AG04450 (cell line): ENCODE measurements at regions not wholly inside any gene's neighbourhood (a gene's known extent, or its start where the extent isn't known, plus 50 kb on each side); places are given as distances from the start of the nearest gene placed in this dataset.

Experiments used
- CTCF ChIA-PET: fragments of 300-600, 350-600 bp; formaldehyde crosslinking; extraction: SDS; loops from one replicate; lab custom pipeline; 2022; ENCODE audit warnings: antibody characterized with exemption, inconsistent platforms; lab: Charles Lee
- POLR2A ChIA-PET: fragments of 350-600 bp; formaldehyde crosslinking; extraction: SDS; loops from one replicate; lab custom pipeline; 2021; ENCODE audit warnings: antibody characterized with exemption, inconsistent platforms; lab: Yijun Ruan, JAX
- DNase-seq: peaks from one replicate; pipeline ENCODE4 v3.0.0-alpha.2; 2011; ENCODE audit warnings: low read depth, low spot score
- H3K27ac ChIP-seq: one replicate; pipeline ENCODE4 v1.5.1; 2012; ENCODE audit warnings: low read depth, low read length, control low read depth
- H3K27me3 ChIP-seq: one replicate; pipeline ENCODE4 v1.6.0; 2012; ENCODE audit warnings: low read length; ENCODE audit not compliant: control insufficient read depth, insufficient read depth
- H3K4me3 ChIP-seq: 2 replicates; pipeline ENCODE4 v1.5.1; 2011; ENCODE audit warnings: mild to moderate bottlenecking, low read depth, low read length, control low read depth
- H3K9me3 ChIP-seq: 2 replicates; pipeline ENCODE4 v1.5.1; 2012; ENCODE audit warnings: low read length; ENCODE audit not compliant: control insufficient read depth, insufficient read depth
- TF ChIP-seq, protein P1 (sequence below): IDR thresholded peaks from 2 replicates; pipeline ENCODE4 v1.5.1; 2011; ENCODE audit warnings: low read depth, low read length, control low read depth, inconsistent platforms

DNA sequence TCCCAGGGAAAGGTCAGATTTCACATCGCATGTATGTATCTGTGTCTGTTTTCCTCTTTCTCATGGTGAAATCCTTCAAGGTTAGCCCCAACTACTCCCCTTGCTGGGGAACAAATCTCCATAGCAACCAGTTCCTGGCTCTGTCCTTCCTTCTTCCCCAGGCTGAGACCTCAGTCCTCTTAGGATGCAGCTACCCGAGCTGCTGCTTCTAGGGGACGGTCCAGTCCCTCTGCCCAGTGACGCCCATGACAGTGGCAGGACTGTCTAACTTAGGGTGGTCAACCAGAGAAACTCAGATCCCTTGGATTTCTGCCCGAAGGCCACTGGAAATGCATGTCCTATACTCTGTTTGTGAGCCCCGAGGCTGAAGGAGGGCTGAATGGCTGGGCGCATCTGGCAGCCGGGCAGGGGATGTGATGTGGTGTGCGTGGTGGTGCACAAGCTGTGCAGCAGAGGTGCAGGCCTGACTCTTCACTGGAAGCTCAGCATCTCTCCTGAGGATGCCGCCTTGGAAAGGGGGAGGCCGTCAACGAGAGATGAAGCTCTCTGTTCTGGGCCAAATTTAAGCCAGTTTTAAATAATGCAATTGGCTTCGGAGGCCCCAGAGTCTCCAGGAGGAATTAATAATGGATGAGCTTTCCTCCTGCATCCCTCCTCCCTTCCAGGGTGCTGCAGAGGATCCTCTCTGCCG, 118.7 kb upstream of the B3GAT1 start:
- TF ChIP-seq, protein P1, sequence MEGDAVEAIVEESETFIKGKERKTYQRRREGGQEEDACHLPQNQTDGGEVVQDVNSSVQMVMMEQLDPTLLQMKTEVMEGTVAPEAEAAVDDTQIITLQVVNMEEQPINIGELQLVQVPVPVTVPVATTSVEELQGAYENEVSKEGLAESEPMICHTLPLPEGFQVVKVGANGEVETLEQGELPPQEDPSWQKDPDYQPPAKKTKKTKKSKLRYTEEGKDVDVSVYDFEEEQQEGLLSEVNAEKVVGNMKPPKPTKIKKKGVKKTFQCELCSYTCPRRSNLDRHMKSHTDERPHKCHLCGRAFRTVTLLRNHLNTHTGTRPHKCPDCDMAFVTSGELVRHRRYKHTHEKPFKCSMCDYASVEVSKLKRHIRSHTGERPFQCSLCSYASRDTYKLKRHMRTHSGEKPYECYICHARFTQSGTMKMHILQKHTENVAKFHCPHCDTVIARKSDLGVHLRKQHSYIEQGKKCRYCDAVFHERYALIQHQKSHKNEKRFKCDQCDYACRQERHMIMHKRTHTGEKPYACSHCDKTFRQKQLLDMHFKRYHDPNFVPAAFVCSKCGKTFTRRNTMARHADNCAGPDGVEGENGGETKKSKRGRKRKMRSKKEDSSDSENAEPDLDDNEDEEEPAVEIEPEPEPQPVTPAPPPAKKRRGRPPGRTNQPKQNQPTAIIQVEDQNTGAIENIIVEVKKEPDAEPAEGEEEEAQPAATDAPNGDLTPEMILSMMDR: no peak
- no peak overlapping the region for H3K4me3 ChIP-seq
- ChIA-PET CTCF (no interaction called here), POLR2A (no interaction called here)
- no peak overlapping the region for H3K27ac ChIP-seq
- no peaks in the 10 kb centered on the region for H3K27me3 ChIP-seq
- no peak for DNase-seq
- peaks cover 70% of the 10 kb centered on the region for H3K9me3 ChIP-seq

DNA sequence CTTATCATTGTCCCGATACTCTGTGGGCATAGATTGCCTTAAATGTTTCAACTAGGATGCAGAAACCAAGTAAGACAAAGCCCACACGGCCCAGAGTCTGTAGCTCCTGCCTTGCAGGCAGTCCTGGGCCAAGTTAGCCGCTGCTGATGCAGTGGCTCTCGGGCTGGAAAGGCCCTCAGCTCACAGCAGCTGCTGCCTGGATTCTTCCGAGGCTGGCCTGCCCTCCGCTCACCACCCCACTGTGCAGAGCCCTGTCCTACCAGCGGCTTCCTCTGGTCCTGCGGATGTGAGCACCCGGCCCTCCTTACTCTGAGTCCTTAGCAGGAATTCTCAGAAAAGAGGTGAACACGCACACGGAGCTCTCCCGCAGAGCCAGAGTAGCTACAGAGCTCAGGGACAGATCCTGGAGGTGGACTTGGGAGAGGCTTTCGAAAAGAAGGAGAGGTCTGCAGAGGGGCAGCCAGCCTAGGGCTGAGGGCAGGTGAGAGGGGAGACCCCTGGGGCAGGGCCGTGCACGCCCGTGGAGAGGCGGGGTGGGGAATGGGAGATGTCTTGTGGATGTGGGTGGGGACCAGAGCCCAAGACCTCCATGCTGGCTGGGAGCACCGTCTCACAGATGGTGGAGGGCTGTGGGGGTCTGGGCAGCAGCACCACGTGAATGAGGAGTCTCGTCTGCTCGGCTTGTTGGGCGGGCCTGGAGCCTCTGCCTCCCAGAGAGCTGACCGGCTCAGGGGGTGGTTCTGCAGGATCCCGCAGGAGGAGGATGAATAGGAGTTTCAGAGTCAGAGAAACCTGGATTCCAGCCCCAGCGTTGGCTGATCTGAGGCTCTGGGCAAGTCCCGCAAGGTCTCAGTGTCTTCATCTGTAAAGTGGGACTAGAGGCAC, 117.4 kb upstream of the B3GAT1 start:
- no peak for DNase-seq
- H3K27me3 ChIP-seq: no peaks in the 10 kb centered on the region
- POLR2A ChIA-PET: no interaction called here
- no peak overlapping the region for H3K4me3 ChIP-seq
- no peak overlapping the region for H3K27ac ChIP-seq
- CTCF ChIA-PET: no interaction called here
- H3K9me3 ChIP-seq: peaks cover 70% of the 10 kb centered on the region
- TF ChIP-seq, protein P1: no peak

DNA sequence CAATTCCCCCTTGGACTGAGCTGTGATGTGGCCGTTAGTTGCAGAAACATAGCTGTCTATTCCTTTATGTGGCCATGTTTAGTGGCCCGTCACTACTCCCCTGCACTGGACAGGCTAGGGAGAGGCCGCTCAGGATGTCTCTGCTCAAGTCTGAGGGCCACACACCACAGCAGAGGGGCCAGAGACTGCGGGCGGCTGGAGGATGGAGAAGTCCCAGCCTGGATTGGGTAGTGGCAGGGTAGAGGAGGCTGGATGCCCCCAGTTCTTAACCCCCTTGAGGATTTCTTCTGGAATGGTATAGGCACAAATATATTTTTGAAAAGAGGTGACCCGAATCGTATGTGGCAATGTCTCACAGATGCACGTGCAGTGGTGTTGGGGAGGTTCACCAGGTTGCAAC, 116.4 kb upstream of the B3GAT1 start:
- DNase-seq: no peak
- no peaks in the 10 kb centered on the region for H3K27me3 ChIP-seq
- H3K9me3 ChIP-seq: peaks cover 71% of the 10 kb centered on the region
- ChIA-PET POLR2A (no interaction called here), CTCF (no interaction called here)
- TF ChIP-seq, protein P1: no peak
- no peak overlapping the region for H3K27ac ChIP-seq
- H3K4me3 ChIP-seq: no peak overlapping the region

DNA sequence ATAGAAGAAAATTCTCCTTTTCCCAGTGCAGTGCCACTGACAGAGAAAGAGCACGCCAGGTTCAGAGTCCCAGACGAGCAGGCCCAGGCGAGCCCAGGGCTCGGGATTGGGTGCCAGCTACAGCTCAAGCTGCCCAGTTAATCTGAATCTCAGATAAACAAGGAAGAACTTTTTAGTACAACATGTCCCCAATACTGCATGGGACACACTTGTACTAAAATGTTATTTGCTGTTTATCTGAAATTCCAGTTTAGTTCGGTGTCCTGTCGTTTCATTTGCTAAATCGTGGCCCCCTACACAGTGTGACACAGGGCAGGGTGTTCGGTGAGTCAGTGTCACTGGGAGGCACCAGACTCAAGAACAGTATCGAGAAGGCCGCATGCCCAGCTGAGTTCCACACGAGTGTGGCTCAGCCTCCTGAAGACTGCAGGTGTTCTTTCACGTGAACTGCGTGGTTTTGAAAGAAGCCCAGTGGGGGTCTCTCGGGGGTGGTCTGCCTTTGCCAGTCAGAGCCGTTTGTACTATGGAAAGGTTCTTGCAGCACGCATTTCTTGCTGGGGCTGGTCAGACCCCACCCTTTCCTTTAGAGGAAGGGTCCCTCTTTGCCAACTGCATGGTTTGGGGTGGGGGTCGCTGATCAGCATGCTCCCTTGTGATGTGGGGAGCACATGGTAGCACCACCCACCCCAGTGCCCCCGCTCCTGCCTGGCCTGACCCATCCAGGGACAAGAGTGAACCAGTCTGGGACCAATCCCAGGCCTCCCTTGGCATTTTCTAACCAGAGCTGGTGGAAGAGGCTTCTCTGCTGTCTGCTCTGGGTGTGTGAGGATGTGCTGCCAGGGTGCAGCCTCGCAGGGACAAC, 115.6 kb upstream of the B3GAT1 start:
- TF ChIP-seq, protein P1: no peak
- Histone ChIP-seq H3K27ac (no peak overlapping the region), H3K4me3 (no peak overlapping the region), H3K27me3 (no peaks in the 10 kb centered on the region), H3K9me3 (peaks cover 69% of the 10 kb centered on the region)
- ChIA-PET POLR2A (no interaction called here), CTCF (no interaction called here)
- DNase-seq: no peak
